ENCODE measurements at regions not wholly inside any gene's neighbourhood (a gene's known extent, or its start where the extent isn't known, plus 50 kb on each side); places are given as distances from the start of the nearest gene placed in this dataset.

DNA sequence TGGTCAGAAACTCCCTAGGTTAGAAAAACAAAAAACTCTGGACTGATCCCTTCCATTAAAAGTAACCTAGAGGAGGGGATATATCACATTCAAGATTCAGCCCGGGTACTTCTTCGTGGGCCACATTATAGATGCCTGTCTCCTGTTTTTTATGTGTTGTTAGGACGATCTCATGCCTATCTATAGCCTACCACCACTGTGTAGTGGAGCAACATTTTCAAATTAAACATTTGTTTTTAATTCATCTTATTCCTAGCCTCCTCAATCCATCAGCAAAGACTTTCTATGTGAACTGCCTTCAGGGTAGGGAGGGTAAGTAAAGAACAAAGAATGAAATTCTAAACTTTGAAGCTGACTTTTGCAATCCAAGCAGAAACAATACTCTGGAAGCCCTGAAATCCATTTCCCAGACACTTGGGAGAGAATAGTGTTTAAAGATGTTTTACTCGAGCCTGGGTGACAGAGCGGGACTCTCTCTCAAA, 379.4 kb downstream of the ANXA1 start:
- TF ChIP-seq, protein P1, sequence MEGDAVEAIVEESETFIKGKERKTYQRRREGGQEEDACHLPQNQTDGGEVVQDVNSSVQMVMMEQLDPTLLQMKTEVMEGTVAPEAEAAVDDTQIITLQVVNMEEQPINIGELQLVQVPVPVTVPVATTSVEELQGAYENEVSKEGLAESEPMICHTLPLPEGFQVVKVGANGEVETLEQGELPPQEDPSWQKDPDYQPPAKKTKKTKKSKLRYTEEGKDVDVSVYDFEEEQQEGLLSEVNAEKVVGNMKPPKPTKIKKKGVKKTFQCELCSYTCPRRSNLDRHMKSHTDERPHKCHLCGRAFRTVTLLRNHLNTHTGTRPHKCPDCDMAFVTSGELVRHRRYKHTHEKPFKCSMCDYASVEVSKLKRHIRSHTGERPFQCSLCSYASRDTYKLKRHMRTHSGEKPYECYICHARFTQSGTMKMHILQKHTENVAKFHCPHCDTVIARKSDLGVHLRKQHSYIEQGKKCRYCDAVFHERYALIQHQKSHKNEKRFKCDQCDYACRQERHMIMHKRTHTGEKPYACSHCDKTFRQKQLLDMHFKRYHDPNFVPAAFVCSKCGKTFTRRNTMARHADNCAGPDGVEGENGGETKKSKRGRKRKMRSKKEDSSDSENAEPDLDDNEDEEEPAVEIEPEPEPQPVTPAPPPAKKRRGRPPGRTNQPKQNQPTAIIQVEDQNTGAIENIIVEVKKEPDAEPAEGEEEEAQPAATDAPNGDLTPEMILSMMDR (IDR thresholded peaks at IDR 0.05; ENCODE audit: borderline replicate concordance, insufficient read depth, low read depth, low read length) = no peak
- no peak overlapping the region for H3K4me3 ChIP-seq (ENCODE audit: low read depth, low read length)

DNA sequence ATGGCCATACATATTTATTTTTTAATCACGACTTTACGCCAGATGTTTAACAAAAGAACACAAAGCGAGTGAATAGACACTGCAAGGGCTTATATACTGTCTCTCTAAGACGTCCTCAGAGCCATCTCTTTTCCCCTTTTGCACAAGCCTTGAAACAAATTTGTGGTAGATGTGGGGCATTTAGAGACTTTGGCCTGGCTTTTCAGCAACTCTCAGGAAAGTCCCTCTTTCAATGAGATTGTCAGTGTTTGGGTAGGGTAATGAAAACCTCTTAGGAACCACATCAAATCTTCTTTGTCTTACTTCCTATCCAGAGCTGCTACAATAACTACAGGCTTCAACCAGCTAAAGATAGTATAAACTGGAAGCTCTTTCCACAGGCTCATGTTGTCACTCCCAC, 380.0 kb downstream of the ANXA1 start:
- H3K4me3 ChIP-seq (ENCODE audit: low read depth, low read length) = no peak overlapping the region
- TF ChIP-seq, protein P1 (IDR thresholded peaks at IDR 0.05; ENCODE audit: borderline replicate concordance, insufficient read depth, low read depth, low read length) = no peak

DNA sequence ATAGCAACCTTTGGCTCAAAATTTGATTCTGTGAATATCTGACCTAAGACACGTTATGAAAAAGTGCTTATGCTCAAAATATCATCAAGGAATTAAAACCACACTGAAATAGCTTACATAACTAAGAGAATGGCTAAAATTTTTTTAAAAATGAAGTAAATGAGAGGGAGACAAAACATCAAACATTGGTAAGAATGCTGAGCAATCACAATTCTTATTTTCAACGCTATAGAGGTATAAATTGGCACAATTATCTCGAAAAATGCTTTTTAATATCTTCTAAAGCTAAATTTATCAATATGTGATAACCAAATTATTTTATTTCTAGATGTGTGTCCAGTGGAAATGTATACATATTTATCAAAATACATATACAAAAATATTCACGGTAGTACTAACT, 381.3 kb downstream of the ANXA1 start:
- TF ChIP-seq, protein P1 (IDR thresholded peaks at IDR 0.05; ENCODE audit: borderline replicate concordance, insufficient read depth, low read depth, low read length) = no peak
- H3K4me3 ChIP-seq (ENCODE audit: low read depth, low read length) = no peak overlapping the region

DNA sequence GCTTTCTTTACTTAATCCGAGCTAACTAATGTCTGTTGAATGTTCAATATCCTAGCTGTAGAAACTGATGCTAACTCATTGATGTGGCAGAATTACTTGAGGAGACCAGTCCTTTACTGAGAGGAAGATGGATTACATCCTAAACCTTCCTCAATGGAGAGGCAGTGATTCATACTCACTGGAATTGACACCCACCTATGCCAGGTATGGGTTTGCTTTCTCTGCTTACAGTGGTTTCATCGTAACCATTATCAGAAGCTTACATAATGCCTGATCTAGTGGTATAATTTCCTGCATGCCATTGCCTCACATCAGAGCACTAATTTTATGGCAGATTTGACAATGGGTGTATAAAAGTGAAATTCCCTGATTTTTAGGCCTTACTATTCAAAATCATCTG, 384.7 kb downstream of the ANXA1 start:
- H3K4me3 ChIP-seq (ENCODE audit: low read depth, low read length) = no peak overlapping the region
- TF ChIP-seq, protein P1 (IDR thresholded peaks at IDR 0.05; ENCODE audit: borderline replicate concordance, insufficient read depth, low read depth, low read length) = no peak

DNA sequence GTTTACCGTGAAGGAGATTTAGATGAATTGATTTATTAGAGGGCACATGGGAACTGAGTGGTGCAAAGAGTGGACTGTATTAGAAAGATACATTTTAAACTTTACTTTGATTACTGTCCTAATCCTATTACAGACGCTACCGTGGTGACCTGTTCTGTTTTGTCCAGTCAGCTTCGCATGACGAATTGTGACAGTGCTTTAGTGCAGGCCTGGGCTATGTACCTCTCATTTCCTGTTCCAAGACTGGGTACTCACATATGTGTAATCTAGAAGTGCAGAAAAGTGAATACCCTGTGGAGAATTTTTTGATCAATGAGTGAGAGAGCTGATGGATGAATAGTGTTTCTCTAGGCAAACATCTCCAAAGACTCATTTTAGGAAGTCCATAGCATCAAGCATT, 385.9 kb downstream of the ANXA1 start:
- no peak overlapping the region for H3K4me3 ChIP-seq (ENCODE audit: low read depth, low read length)
- TF ChIP-seq, protein P1 (IDR thresholded peaks at IDR 0.05; ENCODE audit: borderline replicate concordance, insufficient read depth, low read depth, low read length) = no peak

DNA sequence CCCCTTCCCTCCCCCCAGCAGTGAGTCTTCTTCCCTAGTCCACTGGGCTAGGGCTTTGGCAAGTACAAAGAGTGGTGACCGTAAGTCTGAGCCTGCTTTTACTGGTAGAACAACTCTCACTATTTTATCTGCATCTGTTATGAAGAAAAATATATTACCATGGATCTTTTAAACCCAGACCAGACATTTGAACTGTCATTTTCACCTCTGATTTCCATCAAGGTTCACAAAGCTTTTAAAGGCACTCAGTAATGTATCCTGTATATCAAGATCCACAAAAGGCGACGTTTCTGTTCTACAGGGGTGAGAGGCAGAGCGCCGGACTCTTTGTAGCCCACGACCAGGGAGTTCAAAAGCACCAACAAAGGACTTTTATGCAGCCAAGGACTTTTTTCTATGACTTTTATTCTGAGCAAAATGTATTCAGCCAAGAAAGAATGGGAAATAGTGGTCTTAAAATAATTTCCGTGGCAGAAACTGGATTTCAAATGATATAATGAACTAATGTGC, 388.3 kb downstream of the ANXA1 start:
- H3K4me3 ChIP-seq (ENCODE audit: low read depth, low read length) = no peak overlapping the region
- TF ChIP-seq, protein P1 (IDR thresholded peaks at IDR 0.05; ENCODE audit: borderline replicate concordance, insufficient read depth, low read depth, low read length) = no peak

DNA sequence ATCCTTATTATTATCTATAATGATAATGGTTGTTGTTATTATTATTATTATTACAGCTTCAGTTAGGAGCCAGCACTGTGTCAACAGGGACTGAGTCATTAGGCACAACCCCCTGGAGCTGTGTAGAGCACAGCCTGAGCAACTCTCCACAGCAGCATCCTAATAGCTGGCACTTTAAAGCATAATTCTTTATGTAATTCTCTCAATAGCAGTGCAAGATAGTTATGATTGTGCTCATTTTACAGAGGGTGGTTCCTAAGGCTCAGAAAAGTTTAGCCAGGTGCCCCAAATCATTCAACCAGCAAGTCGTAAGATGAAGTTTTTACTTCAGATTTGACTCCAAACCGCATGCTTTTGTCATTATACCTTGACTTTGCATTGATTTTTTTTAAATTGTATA, 390.3 kb downstream of the ANXA1 start:
- TF ChIP-seq, protein P1 (IDR thresholded peaks at IDR 0.05; ENCODE audit: borderline replicate concordance, insufficient read depth, low read depth, low read length) = no peak

More for the DNA sequence above, 390.3 kb downstream of the ANXA1 start:
- no peak overlapping the region for H3K4me3 ChIP-seq (ENCODE audit: low read depth, low read length)

All from GM12875 (cell line).